H9 (cell line): ENCODE measurements at regions not wholly inside any gene's neighbourhood (a gene's known extent, or its start where the extent isn't known, plus 50 kb on each side); places are given as distances from the start of the nearest gene placed in this dataset.

Source experiments
- DNase-seq: peaks from one replicate; pipeline ENCODE4 v3.0.0-alpha.2; 2017
- H2AFZ ChIP-seq: one replicate; pipeline ENCODE4 v1.6.1; 2013; ENCODE audit warnings: mild to moderate bottlenecking, low read length, control low read depth, moderate library complexity
- H2AK5ac ChIP-seq: 2 replicates; pipeline ENCODE4 v1.6.1; 2013; ENCODE audit warnings: low read length, control low read depth, mixed read lengths; ENCODE audit not compliant: insufficient read length
- H2BK120ac ChIP-seq: one replicate; pipeline ENCODE4 v1.6.1; 2013; ENCODE audit warnings: low read depth, mild to moderate bottlenecking, low read length, control low read depth, inconsistent platforms; ENCODE audit not compliant: poor library complexity, severe bottlenecking
- H2BK12ac ChIP-seq: 2 replicates; pipeline ENCODE4 v1.6.1; 2013; ENCODE audit warnings: low read length, control low read depth, mixed read lengths, low read depth; ENCODE audit not compliant: insufficient read length
- H2BK15ac ChIP-seq: 2 replicates; pipeline ENCODE4 v1.6.1; 2013; ENCODE audit warnings: low read depth, low read length, control low read depth
- H2BK20ac ChIP-seq: one replicate; pipeline ENCODE4 v1.6.1; 2013; ENCODE audit warnings: low read depth, mild to moderate bottlenecking, low read length, control low read depth, inconsistent platforms; ENCODE audit not compliant: poor library complexity, severe bottlenecking
- H2BK5ac ChIP-seq: 2 replicates; pipeline ENCODE4 v1.6.1; 2013; ENCODE audit warnings: low read length, control low read depth, mixed read lengths; ENCODE audit not compliant: insufficient read length
- H3K14ac ChIP-seq: 2 replicates; pipeline ENCODE4 v1.6.1; 2013; ENCODE audit warnings: low read length, control low read depth; ENCODE audit not compliant: insufficient read depth
- H3K18ac ChIP-seq: 2 replicates; pipeline ENCODE4 v1.6.1; 2013; ENCODE audit warnings: low read depth, mild to moderate bottlenecking, mixed read lengths, low read length, control low read depth; ENCODE audit not compliant: insufficient read length
- H3K23ac ChIP-seq: 2 replicates; pipeline ENCODE4 v1.6.1; 2013; ENCODE audit warnings: low read length, control low read depth, mixed read lengths, low read depth; ENCODE audit not compliant: insufficient read length
- H3K23me2 ChIP-seq: 2 replicates; pipeline ENCODE4 v1.6.1; 2013; ENCODE audit warnings: low read depth, mild to moderate bottlenecking, mixed read lengths, low read length, control low read depth; ENCODE audit not compliant: insufficient read length, poor library complexity, severe bottlenecking
- H3K27ac ChIP-seq: 2 replicates; pipeline ENCODE4 v1.5.1; 2013; ENCODE audit warnings: low read length, control low read depth, mixed read lengths, low read depth; ENCODE audit not compliant: insufficient read length
- H3K27me3 ChIP-seq: 2 replicates; pipeline ENCODE4 v1.6.1; 2013; ENCODE audit warnings: low read length, control low read depth, inconsistent platforms; ENCODE audit not compliant: insufficient read depth
- H3K4ac ChIP-seq: 2 replicates; pipeline ENCODE4 v1.6.1; 2013; ENCODE audit warnings: low read depth, mild to moderate bottlenecking, control low read depth, inconsistent platforms, low read length, moderate library complexity
- H3K4me1 ChIP-seq: 2 replicates; pipeline ENCODE4 v1.6.1; 2013; ENCODE audit warnings: low read length, control low read depth, inconsistent platforms; ENCODE audit not compliant: insufficient read depth
- H3K4me2 ChIP-seq: 2 replicates; pipeline ENCODE4 v1.6.1; 2013; ENCODE audit warnings: low read length, control low read depth, mixed read lengths; ENCODE audit not compliant: insufficient read length, insufficient read depth
- H3K56ac ChIP-seq: 2 replicates; pipeline ENCODE4 v1.6.1; 2013; ENCODE audit warnings: low read depth, mild to moderate bottlenecking, mixed read lengths, low read length, control low read depth; ENCODE audit not compliant: insufficient read length
- H3K79me1 ChIP-seq: 2 replicates; pipeline ENCODE4 v1.6.1; 2013; ENCODE audit warnings: low read depth, mild to moderate bottlenecking, moderate library complexity, low read length, control low read depth, inconsistent platforms; ENCODE audit not compliant: insufficient read depth, poor library complexity, severe bottlenecking
- H3K79me2 ChIP-seq: 2 replicates; pipeline ENCODE4 v1.6.1; 2013; ENCODE audit warnings: low read length, control low read depth, inconsistent platforms; ENCODE audit not compliant: insufficient read depth
- H3K9ac ChIP-seq: 2 replicates; pipeline ENCODE4 v1.6.1; 2013; ENCODE audit warnings: low read length, control low read depth, mixed read lengths; ENCODE audit not compliant: insufficient read length; ENCODE audit errors: extremely low read depth
- H3K9me3 ChIP-seq: one replicate; pipeline ENCODE4 v1.6.1; 2013; ENCODE audit warnings: low read depth, low read length, inconsistent platforms; ENCODE audit not compliant: control insufficient read depth
- H3T11ph ChIP-seq: one replicate; pipeline ENCODE4 v1.6.1; 2013; ENCODE audit warnings: mild to moderate bottlenecking, low read length, control low read depth, inconsistent platforms
- H4K20me1 ChIP-seq: one replicate; pipeline ENCODE4 v1.6.1; 2013; ENCODE audit not compliant: control insufficient read depth, insufficient read length, insufficient read depth
- H4K5ac ChIP-seq: 2 replicates; pipeline ENCODE4 v1.6.1; 2013; ENCODE audit warnings: low read depth, mild to moderate bottlenecking, mixed read lengths, low read length, control low read depth; ENCODE audit not compliant: insufficient read length
- H4K8ac ChIP-seq: replicated peaks from 2 replicates; pipeline ENCODE4 v1.6.1; 2013; ENCODE audit warnings: low read length, control low read depth, mixed read lengths, low read depth; ENCODE audit not compliant: insufficient read length
- H4K91ac ChIP-seq: 2 replicates; pipeline ENCODE4 v1.6.1; 2013; ENCODE audit warnings: low read depth, mild to moderate bottlenecking, moderate library complexity, mixed read lengths, low read length, control low read depth; ENCODE audit not compliant: insufficient read length
- H3K27ac Mint-ChIP-seq, 3 experiments: 2 replicates in 2 of 3; 3 replicates in 1 of 3; pipeline ENCODE4 v1.8.0; 2020 to 2021; ENCODE audit warnings: mixed read lengths in 3 of 3, mild to moderate bottlenecking in 1 of 3, moderate library complexity in 1 of 3
- H3K27me3 Mint-ChIP-seq: 2 replicates; pipeline ENCODE4 v1.8.0; 2021; ENCODE audit warnings: low read depth, mild to moderate bottlenecking, moderate library complexity, mixed read lengths
- H3K36me3 Mint-ChIP-seq, 3 experiments: 2 replicates in 2 of 3; 3 replicates in 1 of 3; pipeline ENCODE4 v1.8.0; 2020 to 2021; ENCODE audit warnings: low read depth in 3 of 3, mixed read lengths in 3 of 3; ENCODE audit not compliant: insufficient read depth in 1 of 3
- H3K4me1 Mint-ChIP-seq, 2 experiments: 2 replicates each; pipeline ENCODE4 v1.8.0; 2020; ENCODE audit warnings: mixed read lengths in 2 of 2
- H3K4me3 Mint-ChIP-seq, 2 experiments: 2 replicates in 1 of 2; 3 replicates in 1 of 2; pipeline ENCODE4 v1.8.0; 2020 to 2021; ENCODE audit warnings: mild to moderate bottlenecking in 2 of 2, mixed read lengths in 2 of 2, moderate library complexity in 1 of 2
- H3K9me3 Mint-ChIP-seq, 2 experiments: 2 replicates in 1 of 2; 3 replicates in 1 of 2; pipeline ENCODE4 v1.8.0; 2020; ENCODE audit warnings: mild to moderate bottlenecking in 2 of 2, mixed read lengths in 2 of 2, moderate library complexity in 1 of 2
- WGBS: extraction: QIAGEN DNeasy Blood & Tissue Kit; methylation state at CpG from one replicate; pipeline ENCODE4 v1.1.7; 2013; ENCODE audit warnings: missing lambda C conversion rate, low lambda C conversion rate, mixed read lengths; ENCODE audit not compliant: insufficient read length; ENCODE audit errors: extremely low coverage; 5-methylcytosine and 5-hydroxymethylcytosine counted together
- TF ChIP-seq, protein P1 (sequence below): fragments of 200-600 bp; sonication (generic); conservative IDR thresholded peaks from 3 replicates; pipeline ENCODE4 v1.8.0; 2021; ENCODE audit warnings: antibody characterized with exemption, mild to moderate bottlenecking

- Histone ChIP-seq H4K91ac (no peak overlapping the region), H2BK5ac (no peak overlapping the region), H3K79me1 (no peaks in the 10 kb centered on the region), H2BK12ac (no peak overlapping the region), H3K9ac (no peak overlapping the region), H3K27ac (no peak overlapping the region), H3K4me1 (no peaks in the 10 kb centered on the region), H3K56ac (no peak overlapping the region), H3K4ac (no peak overlapping the region), H4K8ac (no peak overlapping the region), H3K14ac (no peak overlapping the region), H3K9me3 (no peaks in the 10 kb centered on the region), H2BK20ac (no peak overlapping the region), H2AFZ (no peak overlapping the region), H3K23me2 (no peaks in the 10 kb centered on the region), H2BK15ac (no peak overlapping the region), H3K79me2 (no peaks in the 10 kb centered on the region), H3K27me3 (no peaks in the 10 kb centered on the region), H3K18ac (no peak overlapping the region), H2AK5ac (no peak overlapping the region), H3T11ph (no peak overlapping the region), H3K23ac (no peak overlapping the region), H3K4me2 (no peak overlapping the region), H4K5ac (no peak overlapping the region), H4K20me1 (no peaks in the 10 kb centered on the region), H2BK120ac (no peak overlapping the region)
- Mint-ChIP-seq H3K9me3 (peaks cover 29% of the 10 kb centered on the region in 2 experiments), H3K4me1 (no peaks in the 10 kb centered on the region), H3K27me3 (peaks cover 5% of the 10 kb centered on the region; the same call in 1 of the 2 replicates), H3K27ac (no peak overlapping the region), H3K4me3 (no peak overlapping the region), H3K36me3 (peaks cover 1 to 11% (median 10%) of the 10 kb centered on the region in 3 experiments; a peak in 6 of 7 replicates)
- TF ChIP-seq, protein P1, sequence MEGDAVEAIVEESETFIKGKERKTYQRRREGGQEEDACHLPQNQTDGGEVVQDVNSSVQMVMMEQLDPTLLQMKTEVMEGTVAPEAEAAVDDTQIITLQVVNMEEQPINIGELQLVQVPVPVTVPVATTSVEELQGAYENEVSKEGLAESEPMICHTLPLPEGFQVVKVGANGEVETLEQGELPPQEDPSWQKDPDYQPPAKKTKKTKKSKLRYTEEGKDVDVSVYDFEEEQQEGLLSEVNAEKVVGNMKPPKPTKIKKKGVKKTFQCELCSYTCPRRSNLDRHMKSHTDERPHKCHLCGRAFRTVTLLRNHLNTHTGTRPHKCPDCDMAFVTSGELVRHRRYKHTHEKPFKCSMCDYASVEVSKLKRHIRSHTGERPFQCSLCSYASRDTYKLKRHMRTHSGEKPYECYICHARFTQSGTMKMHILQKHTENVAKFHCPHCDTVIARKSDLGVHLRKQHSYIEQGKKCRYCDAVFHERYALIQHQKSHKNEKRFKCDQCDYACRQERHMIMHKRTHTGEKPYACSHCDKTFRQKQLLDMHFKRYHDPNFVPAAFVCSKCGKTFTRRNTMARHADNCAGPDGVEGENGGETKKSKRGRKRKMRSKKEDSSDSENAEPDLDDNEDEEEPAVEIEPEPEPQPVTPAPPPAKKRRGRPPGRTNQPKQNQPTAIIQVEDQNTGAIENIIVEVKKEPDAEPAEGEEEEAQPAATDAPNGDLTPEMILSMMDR, result no peak
- WGBS, result no CpG with 5 or more reads among the region's 6 CpGs
- DNase-seq, result no peak
Observed at GRCh38 chr6:170199716-170200115, 91.2 kb downstream of the DLL1 start.
